PC-9 (cell line): ENCODE measurements at regions not wholly inside any gene's neighbourhood (a gene's known extent, or its start where the extent isn't known, plus 50 kb on each side); places are given as distances from the start of the nearest gene placed in this dataset.

ENCODE experiments used
- EZH2 ChIP-seq: fragments of 200-600 bp; sonication (generic); IDR thresholded peaks from 2 replicates; pipeline ENCODE4 v1.8.0; 2017; ENCODE audit warnings: antibody characterized with exemption, low read depth
- TF ChIP-seq, protein P1 (sequence below): fragments of 200-600 bp; sonication (generic); conservative IDR thresholded peaks from 2 replicates; pipeline ENCODE4 v1.6.1; 2017; ENCODE audit warnings: mixed run types, antibody characterized with exemption, mild to moderate bottlenecking, moderate library complexity

DNA sequence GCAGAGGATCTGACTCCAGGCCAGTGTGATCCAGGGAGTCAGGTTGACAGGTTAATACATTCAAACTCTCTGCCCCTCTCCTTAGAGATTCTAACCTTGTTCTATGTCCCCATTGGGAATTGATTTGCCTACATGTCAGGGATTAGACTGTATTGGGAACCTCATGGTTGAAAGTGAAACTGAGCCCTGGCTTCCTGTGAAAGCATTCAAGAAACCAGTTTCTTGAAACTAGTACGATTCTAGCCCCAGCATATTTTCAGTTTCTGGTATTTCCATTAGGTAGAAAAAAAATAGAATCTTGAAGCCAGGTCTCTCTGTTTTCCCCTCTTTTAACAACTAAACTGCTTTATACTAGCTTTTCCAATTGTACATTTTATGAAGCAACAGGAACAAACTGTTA lies 140.4 kb upstream of the ABI3BP start:
- TF ChIP-seq, protein P1, sequence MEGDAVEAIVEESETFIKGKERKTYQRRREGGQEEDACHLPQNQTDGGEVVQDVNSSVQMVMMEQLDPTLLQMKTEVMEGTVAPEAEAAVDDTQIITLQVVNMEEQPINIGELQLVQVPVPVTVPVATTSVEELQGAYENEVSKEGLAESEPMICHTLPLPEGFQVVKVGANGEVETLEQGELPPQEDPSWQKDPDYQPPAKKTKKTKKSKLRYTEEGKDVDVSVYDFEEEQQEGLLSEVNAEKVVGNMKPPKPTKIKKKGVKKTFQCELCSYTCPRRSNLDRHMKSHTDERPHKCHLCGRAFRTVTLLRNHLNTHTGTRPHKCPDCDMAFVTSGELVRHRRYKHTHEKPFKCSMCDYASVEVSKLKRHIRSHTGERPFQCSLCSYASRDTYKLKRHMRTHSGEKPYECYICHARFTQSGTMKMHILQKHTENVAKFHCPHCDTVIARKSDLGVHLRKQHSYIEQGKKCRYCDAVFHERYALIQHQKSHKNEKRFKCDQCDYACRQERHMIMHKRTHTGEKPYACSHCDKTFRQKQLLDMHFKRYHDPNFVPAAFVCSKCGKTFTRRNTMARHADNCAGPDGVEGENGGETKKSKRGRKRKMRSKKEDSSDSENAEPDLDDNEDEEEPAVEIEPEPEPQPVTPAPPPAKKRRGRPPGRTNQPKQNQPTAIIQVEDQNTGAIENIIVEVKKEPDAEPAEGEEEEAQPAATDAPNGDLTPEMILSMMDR = no peak
- TF ChIP-seq EZH2 = no peak
